HUES64 (cell line): ENCODE measurements at regions not wholly inside any gene's neighbourhood (a gene's known extent, or its start where the extent isn't known, plus 50 kb on each side); places are given as distances from the start of the nearest gene placed in this dataset.

Experiments used
- H3K27ac ChIP-seq: 2 replicates; pipeline ENCODE4 v1.7.0; 2013; ENCODE audit warnings: low read depth, low read length, inconsistent platforms
- H3K27me3 ChIP-seq: 2 replicates; pipeline ENCODE4 v1.6.1; 2013; ENCODE audit warnings: mild to moderate bottlenecking, low read length; ENCODE audit not compliant: insufficient read depth
- H3K36me3 ChIP-seq: 2 replicates; pipeline ENCODE4 v1.6.1; 2013; ENCODE audit warnings: mild to moderate bottlenecking, low read length; ENCODE audit not compliant: insufficient read depth
- H3K4me1 ChIP-seq: 2 replicates; pipeline ENCODE4 v1.6.1; 2013; ENCODE audit warnings: mild to moderate bottlenecking, low read length, moderate library complexity; ENCODE audit not compliant: insufficient read depth
- H3K4me3 ChIP-seq: 2 replicates; pipeline ENCODE4 v1.5.1; 2013; ENCODE audit warnings: mild to moderate bottlenecking, low read length, moderate library complexity
- H3K9ac ChIP-seq: 2 replicates; pipeline ENCODE4 v1.6.1; 2013; ENCODE audit warnings: mild to moderate bottlenecking, low read depth, low read length
- H3K9me3 ChIP-seq: 2 replicates; pipeline ENCODE4 v1.6.1; 2013; ENCODE audit warnings: low read depth, low read length; ENCODE audit not compliant: insufficient read depth
- WGBS: fragments of 150-250, 120-280 bp; methylation state at CpG from one replicate; pipeline ENCODE4 v1.1.7; 2013; ENCODE audit warnings: missing lambda C conversion rate; 5-methylcytosine and 5-hydroxymethylcytosine counted together

DNA sequence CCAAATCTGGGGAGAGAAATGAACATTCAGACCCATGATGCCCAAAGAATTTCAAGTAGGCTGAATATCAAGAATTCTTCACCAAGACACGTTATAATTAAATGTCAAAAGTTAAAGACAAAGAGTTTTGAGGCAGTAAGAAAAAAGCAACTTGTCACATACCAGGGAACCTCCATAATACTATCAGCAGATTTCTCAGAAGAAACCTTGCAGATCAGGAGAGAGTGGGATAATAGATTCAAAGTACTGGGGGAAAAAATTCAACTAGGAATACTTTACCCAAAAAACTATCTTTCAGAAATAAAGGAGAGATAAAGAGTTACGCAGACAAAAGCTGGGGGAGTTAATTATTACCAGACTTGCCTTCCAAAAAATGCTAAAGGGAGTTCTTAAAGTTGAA is 516.0 kb downstream of the CETN3 start:
- Histone ChIP-seq H3K9ac (no peak overlapping the region), H3K4me1 (peaks cover 10% of the 10 kb centered on the region; the same call in 1 of the 2 replicates), H3K4me3 (no peak overlapping the region), H3K9me3 (peaks cover 36% of the 10 kb centered on the region; the same call in 1 of the 2 replicates), H3K27ac (no peak overlapping the region), H3K36me3 (no peaks in the 10 kb centered on the region), H3K27me3 (no peaks in the 10 kb centered on the region)
- no CpG with 5 or more reads among the region's 2 CpGs for WGBS

GRCh38 chr5:89885670-89886069 is 523.9 kb downstream of the CETN3 start:
- Histone ChIP-seq H3K27ac (no peak overlapping the region), H3K27me3 (no peaks in the 10 kb centered on the region), H3K36me3 (no peaks in the 10 kb centered on the region), H3K9me3 (no peaks in the 10 kb centered on the region), H3K4me1 (peaks cover 9% of the 10 kb centered on the region; the same call in 1 of the 2 replicates), H3K9ac (no peak overlapping the region), H3K4me3 (no peak overlapping the region)

DNA sequence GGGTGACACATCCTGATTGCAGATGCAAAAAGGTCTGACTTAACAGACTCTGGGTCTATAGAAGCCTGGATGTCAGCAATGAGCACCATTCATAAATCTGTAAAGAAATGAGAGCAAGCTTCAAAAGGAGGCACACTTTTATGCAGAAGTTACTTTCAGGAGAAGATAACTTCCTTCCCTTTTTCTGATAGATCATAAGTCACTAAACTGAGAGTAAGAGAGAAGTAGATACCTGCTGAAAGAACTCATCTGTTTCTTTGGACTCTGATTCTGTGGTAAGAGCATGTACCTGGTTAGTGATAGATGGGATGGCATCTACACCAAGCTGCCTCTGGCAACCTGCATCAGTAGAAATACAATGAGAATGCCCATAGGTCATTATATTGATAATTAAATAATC is 525.6 kb downstream of the CETN3 start:
- Histone ChIP-seq H3K27ac (no peak overlapping the region), H3K9me3 (no peaks in the 10 kb centered on the region), H3K4me3 (no peak overlapping the region), H3K4me1 (no peaks in the 10 kb centered on the region), H3K9ac (no peak overlapping the region), H3K36me3 (no peaks in the 10 kb centered on the region), H3K27me3 (no peaks in the 10 kb centered on the region)

GRCh38 chr5:89878140-89879132 is 531.1 kb downstream of the CETN3 start:
- Histone ChIP-seq H3K9ac (no peak overlapping the region), H3K4me1 (no peaks in the 10 kb centered on the region), H3K27ac (no peak overlapping the region), H3K27me3 (no peaks in the 10 kb centered on the region), H3K36me3 (no peaks in the 10 kb centered on the region), H3K4me3 (no peak overlapping the region), H3K9me3 (no peaks in the 10 kb centered on the region)
- 94% methylated on average over 6 of the region's 9 CpGs for WGBS

DNA sequence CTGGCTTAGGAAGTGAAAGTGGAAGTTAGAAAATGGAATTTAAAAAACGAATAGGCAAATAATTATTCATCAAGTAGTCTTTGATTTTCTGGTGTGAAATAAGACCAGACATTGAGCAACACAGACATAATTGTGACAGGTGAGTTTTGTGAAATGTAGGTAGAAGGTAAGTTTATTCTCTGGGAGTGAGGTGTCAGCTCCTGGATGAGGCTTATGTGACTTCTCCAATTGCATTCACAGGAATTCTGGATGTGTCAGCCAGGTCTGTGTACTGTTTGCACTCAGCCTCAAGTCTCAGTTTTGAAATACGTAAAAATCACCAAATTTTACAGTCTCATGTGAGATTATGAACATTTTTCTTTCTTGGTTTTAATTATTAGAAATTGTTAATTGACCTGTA is 537.6 kb downstream of the CETN3 start:
- no peak overlapping the region for H3K4me3 ChIP-seq
- no peaks in the 10 kb centered on the region for H3K27me3 ChIP-seq
- H3K9me3 ChIP-seq, result no peaks in the 10 kb centered on the region
- no peak overlapping the region for H3K9ac ChIP-seq
- H3K36me3 ChIP-seq, result no peaks in the 10 kb centered on the region
- no peak overlapping the region for H3K27ac ChIP-seq
- WGBS, result 80% methylated on average over 2 of the region's 2 CpGs
- H3K4me1 ChIP-seq, result peaks cover 7% of the 10 kb centered on the region

DNA sequence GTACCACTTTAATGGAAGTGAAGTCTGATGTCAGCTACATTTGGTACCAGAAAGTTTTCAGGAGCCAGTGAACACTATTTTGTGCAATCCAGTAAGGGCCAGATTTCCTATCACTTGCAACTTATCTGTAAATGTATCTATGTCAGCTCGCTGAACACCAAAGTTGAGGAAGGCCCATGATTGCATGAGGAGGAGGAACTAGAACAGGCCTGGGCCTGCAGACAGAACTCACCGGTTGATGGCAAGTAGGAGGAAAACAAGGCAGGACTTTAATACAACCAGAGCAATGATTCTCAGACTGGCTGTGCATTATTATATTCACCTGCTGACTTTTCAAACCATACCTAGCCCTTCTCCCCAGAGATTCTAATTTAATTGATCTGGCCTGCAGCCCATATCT is 540.2 kb downstream of the CETN3 start:
- H3K9me3 ChIP-seq, result no peaks in the 10 kb centered on the region
- no peak overlapping the region for H3K27ac ChIP-seq
- no peak overlapping the region for H3K4me3 ChIP-seq
- H3K27me3 ChIP-seq, result no peaks in the 10 kb centered on the region
- no peaks in the 10 kb centered on the region for H3K36me3 ChIP-seq
- WGBS, result 96% methylated on average over 2 of the region's 2 CpGs
- peaks cover 7% of the 10 kb centered on the region for H3K4me1 ChIP-seq
- H3K9ac ChIP-seq, result no peak overlapping the region

- WGBS, result 94% methylated on average over 3 of the region's 3 CpGs
These were observed 543.1 kb downstream of the CETN3 start for GRCh38 chr5:89866410-89866809.

GRCh38 chr5:89864941-89865340 is 544.6 kb downstream of the CETN3 start:
- no CpG with 5 or more reads among the region's 1 CpG for WGBS
- no peak overlapping the region for H3K4me3 ChIP-seq
- no peaks in the 10 kb centered on the region for H3K9me3 ChIP-seq
- no peaks in the 10 kb centered on the region for H3K27me3 ChIP-seq
- no peak overlapping the region for H3K27ac ChIP-seq
- H3K36me3 ChIP-seq, result no peaks in the 10 kb centered on the region
- no peaks in the 10 kb centered on the region for H3K4me1 ChIP-seq
- no peak overlapping the region for H3K9ac ChIP-seq

More at GRCh38 chr5:89866410-89866809, 543.1 kb downstream of the CETN3 start:
- Histone ChIP-seq H3K36me3 (no peaks in the 10 kb centered on the region), H3K27ac (no peak overlapping the region), H3K9ac (no peak overlapping the region), H3K4me3 (no peak overlapping the region), H3K27me3 (no peaks in the 10 kb centered on the region), H3K9me3 (no peaks in the 10 kb centered on the region), H3K4me1 (peaks cover 7% of the 10 kb centered on the region)

DNA sequence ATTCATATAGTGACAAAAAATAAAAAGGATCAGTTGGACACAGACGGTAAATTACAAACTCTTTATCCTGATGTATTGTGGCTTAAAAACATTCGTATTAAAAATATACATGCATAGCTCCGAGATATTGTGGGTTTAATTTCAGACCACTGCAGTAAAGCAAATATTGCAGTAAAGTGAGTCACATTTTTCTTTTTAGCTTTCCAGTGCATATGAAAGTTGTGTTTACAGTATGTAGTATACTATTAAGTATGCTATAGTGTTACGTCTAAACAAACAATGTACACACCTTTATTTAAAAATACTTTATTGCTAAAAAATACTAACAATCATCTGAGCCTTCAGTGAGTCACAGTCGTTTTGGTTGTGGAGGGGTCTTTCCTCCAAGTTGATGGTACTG is 551.8 kb downstream of the CETN3 start:
- Histone ChIP-seq H3K27ac (no peak overlapping the region), H3K9ac (no peak overlapping the region), H3K4me1 (no peaks in the 10 kb centered on the region), H3K9me3 (no peaks in the 10 kb centered on the region), H3K4me3 (no peak overlapping the region), H3K27me3 (no peaks in the 10 kb centered on the region), H3K36me3 (no peaks in the 10 kb centered on the region)
- 100% methylated on average over 3 of the region's 5 CpGs for WGBS

- Histone ChIP-seq H3K27ac (no peak overlapping the region), H3K4me3 (no peak overlapping the region), H3K9ac (no peak overlapping the region), H3K27me3 (no peaks in the 10 kb centered on the region), H3K4me1 (peaks cover under 1% of the 10 kb centered on the region), H3K9me3 (no peaks in the 10 kb centered on the region), H3K36me3 (no peaks in the 10 kb centered on the region)
- WGBS, result 93% methylated on average over 2 of the region's 2 CpGs
These were observed 554.1 kb downstream of the CETN3 start for GRCh38 chr5:89855417-89855816.

DNA sequence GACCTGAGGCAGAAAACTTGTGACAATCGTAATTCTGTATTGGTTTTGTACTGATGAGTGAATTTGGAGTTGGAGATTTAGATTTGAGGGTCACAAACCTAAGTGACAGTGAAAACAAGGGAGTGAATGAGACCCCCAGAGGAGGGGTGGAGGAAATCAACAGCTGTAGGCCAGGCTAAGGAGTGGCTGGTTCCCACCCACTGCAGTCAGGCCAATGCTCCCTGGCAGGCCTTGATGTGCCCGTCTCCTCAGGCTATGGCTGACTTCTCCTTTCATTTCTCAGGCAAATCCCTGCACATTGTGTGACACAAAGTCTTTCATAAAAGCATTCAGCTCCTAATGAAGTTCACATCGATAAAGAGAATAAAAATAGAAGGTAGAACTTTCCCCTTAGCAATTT is 557.6 kb downstream of the CETN3 start:
- no peaks in the 10 kb centered on the region for H3K27me3 ChIP-seq
- no peaks in the 10 kb centered on the region for H3K36me3 ChIP-seq
- 88% methylated on average over 2 of the region's 3 CpGs for WGBS

More for the DNA sequence above, 557.6 kb downstream of the CETN3 start:
- H3K9ac ChIP-seq, result no peak overlapping the region
- no peak overlapping the region for H3K27ac ChIP-seq
- H3K4me1 ChIP-seq, result peaks cover 9% of the 10 kb centered on the region
- no peak overlapping the region for H3K4me3 ChIP-seq
- H3K9me3 ChIP-seq, result no peaks in the 10 kb centered on the region
